A549 (cell line): ENCODE measurements at regions not wholly inside any gene's neighbourhood (a gene's known extent, or its start where the extent isn't known, plus 50 kb on each side); places are given as distances from the start of the nearest gene placed in this dataset.
A peak's percentile ranks its signal among the peaks of the same experiment; 100 is the strongest.

Experiments used
- ATAC-seq, 2 experiments: fragments of 200-7000 bp in 1 of 2; fragments of >200 bp in 1 of 2; cut with Nextera tagmentation in 1 of 2; cut with Tn5 transposase in 1 of 2; 3 replicates each; pipeline versions ENCODE4 v1.8.0 to v1.9.1; 2018 to 2020; ENCODE audit warnings: mild to moderate bottlenecking in 1 of 2, moderate library complexity in 1 of 2
- CTCF ChIA-PET: fragments of 300-600 bp; sonication (Branson Sonifier 250); formaldehyde crosslinking; extraction: SDS; loops from one replicate; lab custom pipeline; 2021; ENCODE audit warnings: antibody characterized with exemption, inconsistent platforms; lab: Yijun Ruan, JAX
- POLR2A ChIA-PET: fragments of 350-600 bp; formaldehyde crosslinking; extraction: SDS; loops from one replicate; lab custom pipeline; 2021; ENCODE audit warnings: antibody characterized with exemption, inconsistent platforms; lab: Yijun Ruan, JAX
- DNase-seq, 2 experiments: peaks; one replicate each; pipeline versions ENCODE4 v3.0.0 to v3.0.0-alpha.2; 2011 to 2016; ENCODE audit warnings: low read depth in 1 of 2, low spot score in 1 of 2
- FAIRE-seq: peaks from 2 replicates; lab custom pipeline; 2011; peaks lifted over from hg19 to GRCh38; lab: Jason Lieb, UNC
- H3K27ac ChIP-seq, 2 experiments: fragments of >200 bp; sonication (Bioruptor Twin); formaldehyde crosslinking; 3 replicates each; pipeline ENCODE4 v1.5.1; 2016 to 2017
- H3K4me1 ChIP-seq: fragments of >200 bp; sonication (Bioruptor Twin); formaldehyde crosslinking; 3 replicates; pipeline ENCODE4 v1.6.1; 2016
- H3K4me2 ChIP-seq: fragments of >200 bp; sonication (Bioruptor Twin); formaldehyde crosslinking; 3 replicates; pipeline ENCODE4 v1.6.1; 2016
- H3K4me3 ChIP-seq: fragments of >200 bp; sonication (Bioruptor Twin); formaldehyde crosslinking; 3 replicates; pipeline ENCODE4 v1.5.1; 2016
- H3K9me3 ChIP-seq: fragments of >200 bp; sonication (Bioruptor Twin); formaldehyde crosslinking; 3 replicates; pipeline ENCODE4 v1.6.1; 2016
- BCL3 ChIP-seq: fragments of >200 bp; sonication (Bioruptor Twin); formaldehyde crosslinking; IDR thresholded peaks from 3 replicates; pipeline ENCODE4 v1.6.1; 2016
- CBX2 ChIP-seq: fragments of 200-600 bp; sonication (generic); IDR thresholded peaks from 2 replicates; pipeline ENCODE4 v1.6.1; 2016; ENCODE audit warnings: low read depth, mild to moderate bottlenecking, borderline replicate concordance
- CTCF ChIP-seq: fragments of >200 bp; sonication (Bioruptor Twin); formaldehyde crosslinking; IDR thresholded peaks from 3 replicates; pipeline ENCODE4 v1.5.1; 2016
- E2F6 ChIP-seq: IDR thresholded peaks from 2 replicates; pipeline ENCODE4 v1.6.1; 2012; ENCODE audit warnings: low read depth, borderline replicate concordance
- EHF ChIP-seq: fragments of 250-450 bp; sonication (Bioruptor Pico); IDR thresholded peaks from 2 replicates; pipeline ENCODE4 v1.5.0; 2020; ENCODE audit warnings: mild to moderate bottlenecking
- FOSB ChIP-seq: fragments of 250-450 bp; sonication (Bioruptor Pico); IDR thresholded peaks from 2 replicates; pipeline ENCODE4 v1.5.0; 2020; ENCODE audit warnings: mild to moderate bottlenecking, moderate library complexity
- FOSL2 ChIP-seq, 2 experiments: fragments of 450-650 bp in 1 of 2; fragments of >200 bp in 1 of 2; sonication (Bioruptor Twin) in 1 of 2; formaldehyde crosslinking; IDR thresholded peaks; 2 replicates each; pipeline versions ENCODE4 v1.5.0 to v1.6.1; 2016 to 2020; ENCODE audit warnings: mild to moderate bottlenecking in 1 of 2, moderate library complexity in 1 of 2
- FOXS1 ChIP-seq: fragments of 250-450 bp; sonication (Bioruptor Pico); IDR thresholded peaks from 2 replicates; pipeline ENCODE4 v1.5.0; 2020; ENCODE audit warnings: mild to moderate bottlenecking, moderate library complexity
- MAFK ChIP-seq: fragments of 450-650 bp; IDR thresholded peaks from 2 replicates; pipeline ENCODE4 v1.6.1; 2014; ENCODE audit not compliant: partially characterized antibody
- RAD21 ChIP-seq, 2 experiments: fragments of >200 bp in 1 of 2; sonication (Bioruptor Twin) in 1 of 2; formaldehyde crosslinking in 1 of 2; IDR thresholded peaks in 1 of 2; conservative IDR thresholded peaks in 1 of 2; 2 replicates in 1 of 2; 3 replicates in 1 of 2; pipeline ENCODE4 v1.6.1; 2012 to 2018; ENCODE audit warnings: inconsistent platforms in 1 of 2
- REST ChIP-seq: fragments of 200-600 bp; sonication (generic); IDR thresholded peaks from 2 replicates; pipeline ENCODE4 v1.6.1; 2016; ENCODE audit warnings: antibody characterized with exemption, mild to moderate bottlenecking, moderate library complexity
- RNF2 ChIP-seq: fragments of 200-600 bp; sonication (generic); IDR thresholded peaks from 2 replicates; pipeline ENCODE4 v1.6.1; 2016; ENCODE audit warnings: low read depth, mild to moderate bottlenecking, antibody characterized with exemption, moderate library complexity, borderline replicate concordance
- TFCP2L1 ChIP-seq: fragments of 250-450 bp; sonication (Bioruptor Pico); IDR thresholded peaks from 2 replicates; pipeline ENCODE4 v1.5.0; 2021; ENCODE audit warnings: mild to moderate bottlenecking
- TP53 ChIP-seq: fragments of 250-450 bp; sonication (Bioruptor Pico); IDR thresholded peaks from 2 replicates; pipeline ENCODE4 v1.5.0; 2021; ENCODE audit warnings: mild to moderate bottlenecking, moderate library complexity
- USF2 ChIP-seq: fragments of 450-650 bp; IDR thresholded peaks from 2 replicates; pipeline ENCODE4 v1.6.1; 2014; ENCODE audit warnings: antibody characterized with exemption
- ZC3H11A ChIP-seq: fragments of 450-650 bp; IDR thresholded peaks from 2 replicates; pipeline ENCODE4 v1.6.1; 2014; ENCODE audit warnings: antibody characterized with exemption, mild to moderate bottlenecking
- ZNF302 ChIP-seq: fragments of 250-450 bp; sonication (Bioruptor Pico); IDR thresholded peaks from 2 replicates; pipeline ENCODE4 v1.9.0; 2021; ENCODE audit warnings: inconsistent platforms, mild to moderate bottlenecking, moderate library complexity
- WGBS: methylation state at CpG from one replicate; pipeline ENCODE4 v1.1.6; 2017; ENCODE audit errors: missing lambda C conversion rate; 5-methylcytosine and 5-hydroxymethylcytosine counted together

- ChIA-PET POLR2A (no interaction called here), CTCF (no interaction called here)
- Histone ChIP-seq H3K4me3 (no peak overlapping the region), H3K9me3 (no peaks in the 10 kb centered on the region), H3K4me1 (no peaks in the 10 kb centered on the region), H3K4me2 (no peak overlapping the region), H3K27ac (no peak overlapping the region)
- no peak for DNase-seq
- no peak for ATAC-seq
- 20% methylated on average over 1 of the region's 1 CpG for WGBS
- no peak for FAIRE-seq
- TF ChIP-seq USF2 (no peak), MAFK (peak; percentile 77)
These were observed 458.8 kb downstream of the TFAP2B start for GRCh38 chr6:51277474-51277873.

GRCh38 chr6:51282026-51282425, 463.4 kb downstream of the TFAP2B start:
- POLR2A ChIA-PET = no interaction called here
- Histone ChIP-seq H3K4me3 (no peak overlapping the region), H3K27ac (no peak overlapping the region), H3K4me1 (no peaks in the 10 kb centered on the region), H3K4me2 (no peak overlapping the region), H3K9me3 (no peaks in the 10 kb centered on the region)
- no peak for FAIRE-seq
- 6% methylated on average over 2 of the region's 2 CpGs for WGBS
- CTCF ChIA-PET = no interaction called here
- TF ChIP-seq BCL3 (no peak), MAFK (no peak), CTCF (no peak), RNF2 (no peak), FOSB (no peak), FOXS1 (CRISPR knock-in tag) (no peak), ZC3H11A (no peak), E2F6 (no peak), FOSL2 (IDR thresholded peaks at IDR 0.05) (no peak), FOSL2 (CRISPR knock-in tag; IDR thresholded peaks at IDR 0.05) (no peak), TP53 (CRISPR knock-in tag) (no peak), ZNF302 (CRISPR knock-in tag) (no peak), RAD21 (conservative IDR thresholded peaks at IDR 0.05 in 1 of 2, IDR thresholded peaks at IDR 0.05 in 1 of 2) (no peak), REST (no peak), TFCP2L1 (CRISPR knock-in tag) (no peak), CBX2 (no peak), EHF (CRISPR knock-in tag) (no peak)
- no peak for DNase-seq
- no peak for ATAC-seq
